NCI-H69 (cell line): ENCODE measurements at regions not wholly inside any gene's neighbourhood (a gene's known extent, or its start where the extent isn't known, plus 50 kb on each side); places are given as distances from the start of the nearest gene placed in this dataset.
"Not testable (repeated sequence)": the region's sequence is repeated elsewhere in the genome, so short reads cannot be mapped to it uniquely, and the experiment has no call there.

Source experiments
- DNase-seq: peaks from one replicate; lab custom pipeline; 2025; lab: John Stamatoyannopoulos, UW

DNA sequence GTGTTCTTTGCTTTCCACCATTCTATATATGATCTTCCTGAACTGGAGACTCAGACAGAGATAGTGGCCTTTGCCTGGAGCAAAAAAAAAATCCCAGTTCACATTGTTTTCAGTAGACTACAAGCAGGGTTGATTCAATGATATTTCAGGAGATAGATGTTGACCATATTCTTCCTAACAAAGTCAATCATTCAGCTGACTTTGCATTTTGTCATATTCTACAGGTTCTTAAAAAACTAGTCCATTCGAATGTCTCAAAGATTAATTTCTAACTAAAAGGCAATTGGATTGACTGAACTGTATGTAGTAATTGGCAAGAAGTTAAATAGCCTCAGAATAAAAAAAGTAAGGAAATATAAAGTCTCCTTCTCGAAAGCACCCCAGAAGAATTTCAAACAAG is 479.5 kb downstream of the NKX6-1 start:
- DNase-seq, result no peak

GRCh38 chr4:84003046-84003445 is 467.1 kb downstream of the GPAT3 start:
- DNase-seq, result no peak

DNA sequence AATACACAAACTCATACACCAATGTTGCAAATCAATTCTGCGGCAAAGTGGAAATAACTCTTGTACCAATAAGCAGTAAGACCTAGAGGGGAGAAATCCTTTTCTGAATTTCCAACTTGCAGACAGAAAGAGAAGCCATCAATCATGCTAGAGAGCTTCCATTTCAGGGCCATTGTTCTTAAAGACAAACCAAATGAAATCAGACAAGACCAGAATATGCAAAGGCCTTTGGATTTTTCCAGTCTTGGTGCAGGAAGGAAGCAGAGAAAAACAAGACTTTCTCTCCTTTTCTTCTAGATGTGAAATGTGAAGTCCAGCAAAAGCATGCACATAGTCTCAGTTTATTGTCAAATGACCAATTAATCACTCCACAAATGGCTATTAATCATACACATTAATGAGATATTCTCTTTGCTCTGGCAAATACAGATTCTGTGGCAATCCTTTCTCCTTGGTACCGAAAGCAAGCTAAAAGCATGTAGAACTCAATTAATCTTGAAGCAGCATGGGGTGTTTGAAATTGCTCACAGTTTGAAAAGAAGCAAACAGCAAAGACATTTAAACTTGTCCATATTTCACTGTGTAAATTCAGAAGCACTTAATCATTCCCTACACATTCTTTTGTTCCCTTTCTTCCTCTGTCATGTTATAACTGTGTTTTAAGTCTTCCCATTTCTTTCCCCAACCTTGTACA is 466.1 kb downstream of the GPAT3 start:
- DNase-seq, result peak; percentile 59

DNA sequence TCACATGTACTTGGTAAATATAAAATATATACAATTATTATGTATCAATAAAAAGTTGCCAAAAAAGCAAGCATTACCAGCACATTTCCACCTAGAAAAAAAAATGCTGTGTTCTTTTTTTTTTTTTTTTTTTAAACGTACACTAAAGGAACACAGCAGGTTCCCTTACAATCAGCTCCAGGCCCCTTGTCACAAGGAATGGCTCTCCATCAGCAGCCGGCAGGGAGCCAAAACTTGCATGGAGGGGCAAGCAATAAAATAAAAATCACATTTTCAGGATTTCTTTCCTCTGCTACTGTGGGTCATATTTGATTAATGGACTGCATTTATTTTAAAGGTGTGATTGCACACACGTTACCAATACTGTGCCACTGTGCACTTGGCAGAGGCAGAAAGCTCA is 460.3 kb downstream of the GPAT3 start:
- peak; percentile 63 for DNase-seq

GRCh38 chr4:83993774-83994173 is 457.9 kb downstream of the GPAT3 start:
- no peak for DNase-seq

DNA sequence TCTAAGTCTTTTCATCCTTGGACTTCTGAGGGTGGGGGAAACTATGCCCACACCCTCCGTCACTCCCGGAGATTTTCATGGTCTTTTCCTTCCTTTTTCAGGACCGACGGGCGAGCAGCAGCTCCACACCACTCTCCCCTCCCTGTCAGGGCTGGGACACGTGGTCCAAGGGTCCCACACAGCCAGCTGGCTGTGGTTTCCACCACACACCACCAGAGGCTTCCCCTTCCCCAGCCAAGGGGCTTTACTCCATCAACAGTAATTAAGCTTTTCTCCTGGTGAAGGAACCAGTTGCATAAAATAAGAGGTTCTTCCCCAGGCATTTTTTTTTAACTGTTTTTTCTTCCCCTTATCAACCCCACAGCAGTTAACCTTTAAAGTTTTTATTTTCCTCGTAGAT is 453.9 kb downstream of the GPAT3 start:
- DNase-seq, result no peak

GRCh38 chr4:83981156-83981555 is 445.2 kb downstream of the GPAT3 start:
- no peak for DNase-seq

GRCh38 chr4:83979773-83980172 is 443.9 kb downstream of the GPAT3 start:
- DNase-seq, result no peak

DNA sequence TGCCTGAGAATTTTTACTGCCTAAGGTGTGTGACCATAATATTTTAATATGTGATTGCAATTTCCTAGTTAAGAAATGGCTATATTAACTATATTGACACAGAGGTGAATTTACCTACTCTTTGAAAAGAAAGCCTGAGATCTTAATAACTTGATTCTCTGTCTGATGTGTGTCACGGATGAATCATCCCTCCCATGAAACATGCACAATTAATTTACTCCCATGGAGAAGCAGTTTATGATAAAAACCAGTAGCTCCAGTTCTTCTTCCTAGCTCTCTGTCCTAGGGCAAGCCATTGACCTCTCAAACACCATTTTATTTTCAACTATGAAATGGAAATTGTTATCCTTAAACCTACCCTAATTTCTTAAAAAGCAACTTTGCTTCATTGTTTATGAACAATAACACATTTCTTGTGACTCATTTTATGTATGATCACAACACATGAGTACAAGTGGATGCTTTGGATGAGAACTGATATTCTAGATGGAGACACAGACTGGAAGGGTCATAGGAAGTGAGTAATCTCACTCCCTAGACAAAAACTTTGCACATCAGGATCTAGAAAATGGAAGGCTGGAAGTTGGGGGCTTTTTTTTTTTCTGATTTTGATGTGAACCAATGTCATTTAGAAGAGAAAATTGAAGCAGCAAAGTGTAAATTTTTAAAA is 438.3 kb downstream of the GPAT3 start:
- no peak for DNase-seq

DNA sequence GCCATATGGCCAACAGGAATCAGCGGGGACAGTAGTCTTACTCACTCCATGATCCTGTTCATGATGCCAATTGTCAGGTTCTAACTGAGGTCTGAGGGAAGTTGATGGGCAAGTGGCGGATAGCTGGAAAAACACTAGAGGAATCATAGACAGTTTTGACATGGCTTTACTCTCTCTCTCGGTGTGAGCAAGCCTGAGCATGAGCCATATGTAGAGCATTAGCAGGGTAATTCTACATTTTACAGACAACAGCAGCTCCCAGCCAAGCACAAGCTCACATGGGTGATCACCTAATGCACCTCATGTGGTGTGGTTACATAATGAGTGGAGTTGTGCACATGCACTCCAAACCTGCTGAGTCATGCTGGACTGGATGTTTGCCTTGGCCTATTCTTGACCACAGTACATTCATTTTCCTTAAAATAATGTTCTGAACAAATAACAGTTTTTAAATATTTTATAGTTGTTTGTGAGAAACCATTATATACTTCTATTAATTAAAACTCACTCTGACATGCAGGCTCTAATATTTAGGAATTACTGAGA is 429.2 kb downstream of the GPAT3 start:
- peak; percentile 7 for DNase-seq

- DNase-seq, result peak; percentile 48
Observed at GRCh38 chr4:83962492-83962891, 426.6 kb downstream of the GPAT3 start.

- DNase-seq, result peak; percentile 6
Observed at GRCh38 chr4:83961575-83961974, 425.7 kb downstream of the GPAT3 start.

DNA sequence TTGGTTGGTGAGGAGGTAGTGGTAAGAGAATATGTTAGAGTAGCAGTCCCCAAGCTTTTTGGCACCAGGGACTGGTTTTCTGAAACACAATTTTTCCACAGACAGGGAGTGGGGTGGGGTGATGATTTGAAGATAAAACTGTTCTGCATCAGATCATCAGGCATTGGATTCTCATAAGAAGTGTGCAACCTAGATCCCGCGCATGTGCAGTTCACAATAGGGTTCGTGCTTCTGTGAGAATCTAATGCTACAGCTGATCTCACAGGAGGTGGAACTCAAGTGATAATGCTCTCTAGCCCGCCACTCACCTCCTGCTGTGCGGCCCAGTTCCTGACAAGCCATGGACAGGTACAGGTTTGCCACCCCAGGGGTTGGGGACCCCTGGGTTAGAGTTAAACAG is 423.3 kb downstream of the GPAT3 start:
- DNase-seq, result no peak

GRCh38 chr4:83947830-83948193 is 411.9 kb downstream of the GPAT3 start:
- peak; percentile 33 for DNase-seq

GRCh38 chr4:83947125-83947829 is 411.4 kb downstream of the GPAT3 start:
- DNase-seq, result peak; percentile 64

- not testable (repeated sequence) for DNase-seq
Observed at GRCh38 chr4:83943691-83944090, 407.8 kb downstream of the GPAT3 start.

- peak; percentile 7 for DNase-seq
Observed at GRCh38 chr4:83932750-83933391, 397.0 kb downstream of the GPAT3 start.

GRCh38 chr4:83931659-83932438 is 395.9 kb downstream of the GPAT3 start:
- peak; percentile 21 for DNase-seq

DNA sequence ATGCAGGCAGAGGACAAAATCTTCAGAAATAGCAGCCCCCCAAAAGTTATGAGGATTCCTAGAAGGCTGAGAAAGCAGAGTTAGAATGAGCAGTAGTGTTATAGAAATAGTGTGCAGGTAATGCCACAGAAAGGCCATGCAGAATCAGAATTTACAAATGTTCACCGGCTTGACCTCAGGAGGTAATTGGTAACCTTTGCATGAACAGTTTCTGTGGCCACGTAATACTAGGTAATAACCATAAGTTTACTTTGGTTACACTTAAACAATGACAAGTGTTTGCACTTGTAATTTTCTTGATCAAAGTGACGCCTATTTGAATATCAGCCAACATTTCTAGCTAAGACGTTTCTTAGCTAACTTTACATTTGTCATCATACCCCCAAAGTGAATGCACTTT is 393.6 kb downstream of the GPAT3 start:
- peak; percentile 90 for DNase-seq

GRCh38 chr4:83926950-83927349 is 391.0 kb downstream of the GPAT3 start:
- DNase-seq, result no peak

DNA sequence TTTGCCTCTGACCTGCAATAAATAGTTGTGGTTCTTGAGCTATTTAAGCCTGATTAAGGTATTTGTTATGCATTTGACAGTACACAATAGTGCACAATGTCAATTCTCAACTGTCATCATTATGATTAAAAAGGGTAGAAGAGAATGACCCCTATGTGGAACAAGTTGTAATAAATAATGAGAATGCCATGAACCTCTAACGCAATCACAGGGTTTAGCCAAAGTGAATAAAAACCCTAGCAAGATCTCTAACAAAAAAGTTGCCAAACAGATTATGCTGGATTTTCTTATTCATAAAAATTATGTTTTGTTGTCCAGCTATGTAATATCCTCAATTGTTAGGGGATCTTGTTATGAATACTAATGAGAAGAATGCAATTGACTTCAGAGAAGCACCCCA is 387.4 kb downstream of the GPAT3 start:
- DNase-seq, result no peak

GRCh38 chr4:83922402-83922801 is 386.5 kb downstream of the GPAT3 start:
- DNase-seq, result peak; percentile 9
